ENCODE measurements at regions not wholly inside any gene's neighbourhood (a gene's known extent, or its start where the extent isn't known, plus 50 kb on each side); places are given as distances from the start of the nearest gene placed in this dataset.
"Not testable (repeated sequence)": the region's sequence is repeated elsewhere in the genome, so short reads cannot be mapped to it uniquely, and the experiment has no call there.

DNA sequence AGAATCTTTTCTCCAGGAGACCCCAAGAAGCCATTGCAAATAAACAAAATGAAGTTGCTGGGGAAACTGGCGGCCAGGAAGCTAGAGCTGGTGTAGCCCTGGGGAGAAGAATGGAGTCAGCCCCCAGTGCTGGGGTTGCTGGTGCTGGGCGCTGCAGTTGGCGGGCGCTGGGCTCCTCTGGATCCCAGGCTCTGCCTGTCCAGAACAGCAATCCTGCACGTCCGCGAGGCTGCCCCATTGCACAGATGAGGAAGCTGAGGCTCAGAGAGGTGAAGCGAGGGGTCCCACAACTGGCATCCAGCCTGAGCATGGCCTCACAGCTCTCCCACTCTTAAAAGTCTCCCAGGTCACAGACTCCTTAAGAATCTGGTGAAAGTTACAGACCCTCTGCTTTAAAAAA, 161.1 kb downstream of the OR4M2 start:
- no peak overlapping the region for H2AFZ ChIP-seq (ENCODE audit: low read length)
- no peaks in the 10 kb centered on the region for H3K9me3 ChIP-seq (replicated peaks; ENCODE audit: insufficient read depth, low read length)
- H3K36me3 ChIP-seq (replicated peaks; ENCODE audit: insufficient read depth, low read length): no peaks in the 10 kb centered on the region
- DNase-seq: no peak
- no peaks in the 10 kb centered on the region for H4K20me1 ChIP-seq (ENCODE audit: insufficient read depth, low read length)
- H3F3A ChIP-seq (ENCODE audit: insufficient read depth, low read length): no peaks in the 10 kb centered on the region
- no peaks in the 10 kb centered on the region for H3K79me2 ChIP-seq (ENCODE audit: low read length)
- no peaks in the 10 kb centered on the region for H3K27me3 ChIP-seq (replicated peaks; ENCODE audit: insufficient read depth, low read length)
- H3K4me3 ChIP-seq (ENCODE audit: low read length): no peak overlapping the region
- H3K9me2 ChIP-seq (replicated peaks; ENCODE audit: insufficient read depth, low read length): no peaks in the 10 kb centered on the region
- TF ChIP-seq CTCF (IDR thresholded peaks at IDR 0.05; ENCODE audit: low read length) (no peak), EZH2phosphoT487 (IDR thresholded peaks at IDR 0.05; ENCODE audit: low read length) (no peak), EZH2 (optimal IDR thresholded peaks at IDR 0.05; ENCODE audit: low read depth, low read length) (no peak)
- H3K9ac ChIP-seq (ENCODE audit: low read length): no peak overlapping the region
- no peak overlapping the region for H3K27ac ChIP-seq (ENCODE audit: low read length)
- no peak overlapping the region for H3K4me2 ChIP-seq (ENCODE audit: low read depth, low read length)
- H3K4me1 ChIP-seq (ENCODE audit: low read length): no peaks in the 10 kb centered on the region

GRCh38 chr15:22242311-22242710, 162.0 kb downstream of the OR4M2 start:
- not testable (repeated sequence) for H3K27ac ChIP-seq (ENCODE audit: low read length); H4K20me1 ChIP-seq (ENCODE audit: insufficient read depth, low read length); H3K4me2 ChIP-seq (ENCODE audit: low read depth, low read length); H3K9me2 ChIP-seq (replicated peaks; ENCODE audit: insufficient read depth, low read length); DNase-seq; H3K27me3 ChIP-seq (replicated peaks; ENCODE audit: insufficient read depth, low read length); H3K4me1 ChIP-seq (ENCODE audit: low read length); H2AFZ ChIP-seq (ENCODE audit: low read length); H3K9ac ChIP-seq (ENCODE audit: low read length); H3K36me3 ChIP-seq (replicated peaks; ENCODE audit: insufficient read depth, low read length); H3K9me3 ChIP-seq (replicated peaks; ENCODE audit: insufficient read depth, low read length); H3F3A ChIP-seq (ENCODE audit: insufficient read depth, low read length); H3K79me2 ChIP-seq (ENCODE audit: low read length); H3K4me3 ChIP-seq (ENCODE audit: low read length)

DNA sequence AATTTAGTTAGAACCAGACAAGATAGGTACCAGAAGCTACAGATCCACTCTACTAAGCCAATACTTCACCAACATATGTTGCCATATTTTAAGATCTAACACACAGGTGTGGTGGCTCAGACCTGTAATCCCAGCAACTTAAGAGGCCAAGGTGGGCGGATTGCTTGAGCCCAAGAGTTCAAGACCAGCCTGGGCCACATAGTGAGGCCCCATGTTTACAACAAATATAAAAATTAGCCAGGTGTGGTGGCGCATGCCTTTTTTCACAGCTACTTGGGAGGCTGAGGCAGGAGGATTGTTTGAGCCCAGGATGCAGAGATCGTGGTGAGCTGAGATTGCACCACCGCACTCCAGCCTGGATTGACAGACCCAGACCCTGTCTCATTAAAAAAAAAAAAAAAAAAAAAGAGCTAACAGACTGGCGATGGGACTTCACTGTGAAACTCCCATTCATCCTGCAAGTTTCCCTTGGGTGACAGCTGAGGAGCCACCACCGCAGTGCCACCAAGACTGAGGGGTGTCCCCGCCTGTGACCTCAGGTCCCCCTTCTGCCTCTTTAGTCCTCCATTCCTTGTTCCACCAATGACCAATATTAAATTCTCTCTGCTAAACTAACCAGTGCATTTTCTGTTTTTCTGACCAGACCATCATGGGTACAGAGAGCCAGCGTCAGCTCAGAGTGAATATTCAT, 163.3 kb downstream of the OR4M2 start:
- no peak overlapping the region for H3K4me3 ChIP-seq (ENCODE audit: low read length)
- TF ChIP-seq CTCF (IDR thresholded peaks at IDR 0.05; ENCODE audit: low read length) (no peak), EZH2phosphoT487 (IDR thresholded peaks at IDR 0.05; ENCODE audit: low read length) (no peak), EZH2 (optimal IDR thresholded peaks at IDR 0.05; ENCODE audit: low read depth, low read length) (no peak)
- no peaks in the 10 kb centered on the region for H3K9me3 ChIP-seq (replicated peaks; ENCODE audit: insufficient read depth, low read length)
- no peaks in the 10 kb centered on the region for H3F3A ChIP-seq (ENCODE audit: insufficient read depth, low read length)
- no peaks in the 10 kb centered on the region for H3K4me1 ChIP-seq (ENCODE audit: low read length)
- no peak overlapping the region for H3K27ac ChIP-seq (ENCODE audit: low read length)
- no peak overlapping the region for H2AFZ ChIP-seq (ENCODE audit: low read length)
- no peaks in the 10 kb centered on the region for H3K9me2 ChIP-seq (replicated peaks; ENCODE audit: insufficient read depth, low read length)
- no peak for DNase-seq
- no peaks in the 10 kb centered on the region for H3K79me2 ChIP-seq (ENCODE audit: low read length)
- H3K9ac ChIP-seq (ENCODE audit: low read length): no peak overlapping the region
- no peaks in the 10 kb centered on the region for H4K20me1 ChIP-seq (ENCODE audit: insufficient read depth, low read length)
- H3K27me3 ChIP-seq (replicated peaks; ENCODE audit: insufficient read depth, low read length): no peaks in the 10 kb centered on the region
- H3K36me3 ChIP-seq (replicated peaks; ENCODE audit: insufficient read depth, low read length): no peaks in the 10 kb centered on the region
- H3K4me2 ChIP-seq (ENCODE audit: low read depth, low read length): no peak overlapping the region

- not testable (repeated sequence) for H3K9me3 ChIP-seq (replicated peaks; ENCODE audit: insufficient read depth, low read length); H3K79me2 ChIP-seq (ENCODE audit: low read length); H2AFZ ChIP-seq (ENCODE audit: low read length); H3K9ac ChIP-seq (ENCODE audit: low read length); H3K27ac ChIP-seq (ENCODE audit: low read length); H4K20me1 ChIP-seq (ENCODE audit: insufficient read depth, low read length); H3K9me2 ChIP-seq (replicated peaks; ENCODE audit: insufficient read depth, low read length); H3K36me3 ChIP-seq (replicated peaks; ENCODE audit: insufficient read depth, low read length); DNase-seq; H3K4me2 ChIP-seq (ENCODE audit: low read depth, low read length); H3K27me3 ChIP-seq (replicated peaks; ENCODE audit: insufficient read depth, low read length); H3K4me3 ChIP-seq (ENCODE audit: low read length)
- H3F3A ChIP-seq (ENCODE audit: insufficient read depth, low read length): peaks cover 11% of the 10 kb centered on the region
- peaks cover 18% of the 10 kb centered on the region for H3K4me1 ChIP-seq (ENCODE audit: low read length)
Measured at GRCh38 chr15:22249511-22249910, 169.2 kb downstream of the OR4M2 start.

DNA sequence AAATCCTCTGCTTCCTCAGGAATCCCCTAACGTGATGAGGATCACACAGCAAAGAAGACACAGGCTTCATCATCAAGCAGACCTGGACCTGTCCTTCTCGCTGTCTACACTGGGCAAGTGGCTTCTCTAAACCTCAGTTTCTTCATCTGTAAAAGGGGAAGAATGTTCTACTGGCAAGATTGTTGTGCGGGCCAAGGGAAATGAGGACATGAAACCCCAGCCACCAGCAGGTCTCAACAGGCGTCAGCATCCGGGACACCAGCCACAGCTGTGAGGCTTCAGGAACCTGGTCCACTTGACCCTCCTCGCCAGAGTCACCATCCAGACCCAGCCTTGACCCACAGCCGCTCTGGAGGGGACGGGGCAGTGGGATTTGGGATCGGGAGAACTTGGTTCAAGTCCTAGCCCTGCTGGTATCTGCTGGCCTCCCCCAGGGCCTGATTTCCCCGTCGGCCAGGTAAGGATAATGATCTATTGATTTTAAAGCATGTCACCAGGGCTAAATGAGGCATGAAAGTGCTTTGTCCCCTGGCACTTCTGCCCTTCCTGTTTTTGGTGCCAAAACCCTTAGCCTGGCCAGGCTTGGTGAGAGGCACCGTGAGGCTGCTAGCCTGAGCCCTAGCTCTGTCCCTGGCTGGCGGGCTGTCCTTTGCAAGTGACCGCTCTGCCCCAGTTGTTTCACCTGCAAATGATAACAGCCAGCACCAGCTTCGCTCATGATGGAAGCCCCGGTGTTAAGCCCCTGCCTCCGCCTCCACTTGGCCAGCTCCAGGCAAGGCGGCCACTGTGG, 170.4 kb downstream of the OR4M2 start:
- H4K20me1 ChIP-seq (ENCODE audit: insufficient read depth, low read length); H2AFZ ChIP-seq (ENCODE audit: low read length); H3K4me3 ChIP-seq (ENCODE audit: low read length); H3K27me3 ChIP-seq (replicated peaks; ENCODE audit: insufficient read depth, low read length); H3K9me2 ChIP-seq (replicated peaks; ENCODE audit: insufficient read depth, low read length); H3K79me2 ChIP-seq (ENCODE audit: low read length); H3K4me2 ChIP-seq (ENCODE audit: low read depth, low read length); H3K36me3 ChIP-seq (replicated peaks; ENCODE audit: insufficient read depth, low read length); H3K9me3 ChIP-seq (replicated peaks; ENCODE audit: insufficient read depth, low read length); DNase-seq; H3K9ac ChIP-seq (ENCODE audit: low read length); H3K27ac ChIP-seq (ENCODE audit: low read length): not testable (repeated sequence)
- H3F3A ChIP-seq (ENCODE audit: insufficient read depth, low read length): peaks cover 13% of the 10 kb centered on the region
- peaks cover 23% of the 10 kb centered on the region for H3K4me1 ChIP-seq (ENCODE audit: low read length)

Measured in MM.1S (cell line).